HG02885 (cell line): ENCODE measurements at regions not wholly inside any gene's neighbourhood (a gene's known extent, or its start where the extent isn't known, plus 50 kb on each side); places are given as distances from the start of the nearest gene placed in this dataset.

Experiments used
- ATAC-seq: cut with Tn5 transposase; IDR thresholded peaks from one replicate; pipeline ENCODE4 v1.9.1; 2021; ENCODE audit warnings: mild to moderate bottlenecking; ENCODE audit not compliant: unreplicated experiment, poor library complexity

GRCh38 chr4:3343358-3343757, 50.5 kb downstream of the RGS12 start:
- ATAC-seq, result no peak

- no peak for ATAC-seq
Measured at GRCh38 chr4:3344104-3344503, 51.3 kb downstream of the RGS12 start.

- no peak for ATAC-seq
Measured at GRCh38 chr4:3344596-3344995, 51.8 kb downstream of the RGS12 start.

GRCh38 chr4:3345384-3345783, 52.6 kb downstream of the RGS12 start:
- no peak for ATAC-seq

- peak; percentile 56 for ATAC-seq
Measured at GRCh38 chr4:3346146-3346545, 53.3 kb downstream of the RGS12 start.

GRCh38 chr4:3347871-3348270, 55.0 kb downstream of the RGS12 start:
- no peak for ATAC-seq

- no peak for ATAC-seq
Measured at GRCh38 chr4:3348621-3349020, 55.8 kb downstream of the RGS12 start.

GRCh38 chr4:3349116-3349515, 56.3 kb downstream of the RGS12 start:
- no peak for ATAC-seq

- no peak for ATAC-seq
Measured at GRCh38 chr4:3351997-3352396, 59.2 kb downstream of the RGS12 start.

- ATAC-seq, result no peak
Measured at GRCh38 chr4:3352505-3352904, 59.7 kb downstream of the RGS12 start.

GRCh38 chr4:3352941-3353594, 60.2 kb downstream of the RGS12 start:
- ATAC-seq, result no peak

- no peak for ATAC-seq
Measured at GRCh38 chr4:3353752-3354454, 61.1 kb downstream of the RGS12 start.

- no peak for ATAC-seq
Measured at GRCh38 chr4:3354455-3354811, 61.6 kb downstream of the RGS12 start.

GRCh38 chr4:3355266-3355748, 62.5 kb downstream of the RGS12 start:
- ATAC-seq, result peak; percentile 74

GRCh38 chr4:3358656-3359055, 65.8 kb downstream of the RGS12 start:
- ATAC-seq, result no peak

GRCh38 chr4:3360777-3361176, 68.0 kb downstream of the RGS12 start:
- ATAC-seq, result no peak

GRCh38 chr4:3361406-3361805, 68.6 kb downstream of the RGS12 start:
- ATAC-seq, result no peak

- ATAC-seq, result no peak
Measured at GRCh38 chr4:3361896-3362295, 69.1 kb downstream of the RGS12 start.

GRCh38 chr4:3362431-3363287, 69.8 kb downstream of the RGS12 start:
- ATAC-seq, result no peak

GRCh38 chr4:3363411-3364141, 70.8 kb downstream of the RGS12 start:
- no peak for ATAC-seq
